HFF-Myc (cell line): ENCODE measurements at regions not wholly inside any gene's neighbourhood (a gene's known extent, or its start where the extent isn't known, plus 50 kb on each side); places are given as distances from the start of the nearest gene placed in this dataset.

Experiments
- DNase-seq: peaks from one replicate; pipeline ENCODE4 v3.0.0-alpha.2; 2011; ENCODE audit warnings: low read depth; ENCODE audit errors: extremely low read depth
- H3K4me3 ChIP-seq: replicated peaks from 2 replicates; pipeline ENCODE4 v1.5.1; 2011; ENCODE audit warnings: low read depth, mild to moderate bottlenecking, control low read depth, low read length
- CTCF ChIP-seq: IDR thresholded peaks from 2 replicates; pipeline ENCODE4 v1.5.1; 2012; ENCODE audit warnings: mild to moderate bottlenecking, low read depth, low read length, control low read depth; ENCODE audit errors: missing control alignments

- no peak overlapping the region for H3K4me3 ChIP-seq
- DNase-seq = no peak
- TF ChIP-seq CTCF = no peak
Observed at GRCh38 chr10:124145109-124145870, 51.9 kb upstream of the CHST15 start.

GRCh38 chr10:124144536-124144935, 51.1 kb upstream of the CHST15 start:
- DNase-seq = no peak
- no peak overlapping the region for H3K4me3 ChIP-seq
- no peak for TF ChIP-seq CTCF

- no peak overlapping the region for H3K4me3 ChIP-seq
- no peak for DNase-seq
- TF ChIP-seq CTCF = no peak
Observed at GRCh38 chr10:124143721-124144120, 50.3 kb upstream of the CHST15 start.
